HG02981 (cell line): ENCODE measurements at regions not wholly inside any gene's neighbourhood (a gene's known extent, or its start where the extent isn't known, plus 50 kb on each side); places are given as distances from the start of the nearest gene placed in this dataset.
A peak's percentile ranks its signal among the peaks of the same experiment; 100 is the strongest.
"Not testable (repeated sequence)": the region's sequence is repeated elsewhere in the genome, so short reads cannot be mapped to it uniquely, and the experiment has no call there.

Experiments used
- ATAC-seq: cut with Tn5 transposase; IDR thresholded peaks from one replicate; pipeline ENCODE4 v1.9.1; 2021; ENCODE audit warnings: mild to moderate bottlenecking, moderate library complexity; ENCODE audit not compliant: unreplicated experiment

GRCh38 chr14:21940887-21941856, 267.6 kb upstream of the OR4E1 start:
- ATAC-seq, result no peak

GRCh38 chr14:21939836-21940235, 266.2 kb upstream of the OR4E1 start:
- ATAC-seq, result no peak

GRCh38 chr14:21937996-21938395, 264.4 kb upstream of the OR4E1 start:
- no peak for ATAC-seq

GRCh38 chr14:21933681-21934080, 260.1 kb upstream of the OR4E1 start:
- ATAC-seq, result no peak

GRCh38 chr14:21924479-21924878, 250.9 kb upstream of the OR4E1 start:
- ATAC-seq, result peak; percentile 89

- ATAC-seq, result peak; percentile 76
Observed at GRCh38 chr14:21923820-21924219, 250.2 kb upstream of the OR4E1 start.

GRCh38 chr14:21921453-21921852, 247.8 kb upstream of the OR4E1 start:
- ATAC-seq, result no peak

- peak; percentile 81 for ATAC-seq
Observed at GRCh38 chr14:21917699-21918436, 244.2 kb upstream of the OR4E1 start.

GRCh38 chr14:21915826-21916225, 242.2 kb upstream of the OR4E1 start:
- ATAC-seq, result no peak

GRCh38 chr14:21913759-21914158, 240.1 kb upstream of the OR4E1 start:
- ATAC-seq, result no peak

GRCh38 chr14:21912367-21912766, 238.7 kb upstream of the OR4E1 start:
- no peak for ATAC-seq

- ATAC-seq, result no peak
Observed at GRCh38 chr14:21911877-21912276, 238.3 kb upstream of the OR4E1 start.

GRCh38 chr14:21910260-21910659, 236.6 kb upstream of the OR4E1 start:
- ATAC-seq, result no peak

GRCh38 chr14:21902561-21903181, 229.1 kb upstream of the OR4E1 start:
- no peak for ATAC-seq

GRCh38 chr14:21894898-21895194, 221.2 kb upstream of the OR4E1 start:
- not testable (repeated sequence) for ATAC-seq

GRCh38 chr14:21894003-21894897, 220.6 kb upstream of the OR4E1 start:
- no peak for ATAC-seq

GRCh38 chr14:21891921-21892320, 218.3 kb upstream of the OR4E1 start:
- ATAC-seq, result no peak

GRCh38 chr14:21884995-21885394, 211.4 kb upstream of the OR4E1 start:
- no peak for ATAC-seq

- no peak for ATAC-seq
Observed at GRCh38 chr14:21882226-21882625, 208.6 kb upstream of the OR4E1 start.

- ATAC-seq, result no peak
Observed at GRCh38 chr14:21880918-21881317, 207.3 kb upstream of the OR4E1 start.

GRCh38 chr14:21875791-21876190, 202.2 kb upstream of the OR4E1 start:
- ATAC-seq, result no peak
